Endothelial cell of umbilical vein (primary cell): ENCODE measurements at regions not wholly inside any gene's neighbourhood (a gene's known extent, or its start where the extent isn't known, plus 50 kb on each side); places are given as distances from the start of the nearest gene placed in this dataset.

Experiments used
- BruUV-seq: library from RNA; stranded (reverse); fragments of 400-500 nt; replicated peaks from 2 replicates; lab custom pipeline; 2021; lab: Mats Ljungman, UMichigan
- CTCF ChIA-PET: fragments of 300-600, 350-600 bp; sonication (Branson Sonifier 250); formaldehyde crosslinking; loops from one replicate; lab custom pipeline; 2021; ENCODE audit warnings: antibody characterized with exemption, inconsistent platforms; lab: Charles Lee
- POLR2A ChIA-PET: fragments of 300-600, 350-600 bp; sonication (Branson Sonifier 250); formaldehyde crosslinking; loops from one replicate; lab custom pipeline; 2021; ENCODE audit warnings: antibody characterized with exemption, inconsistent platforms; lab: Charles Lee
- DNase-seq: peaks from one replicate; pipeline ENCODE4 v3.0.0-alpha.2; 2011; ENCODE audit warnings: low read depth, low spot score
- FAIRE-seq: peaks from 2 replicates; lab custom pipeline; 2011; peaks lifted over from hg19 to GRCh38; lab: Jason Lieb, UNC
- H2AFZ ChIP-seq: 2 replicates; pipeline ENCODE4 v1.6.0; 2012; ENCODE audit warnings: low read depth, low read length, control low read depth, inconsistent platforms
- H3K27ac ChIP-seq: 2 replicates; pipeline ENCODE4 v1.5.1; 2011; ENCODE audit warnings: low read depth, mild to moderate bottlenecking, control low read depth, low read length, moderate library complexity; ENCODE audit not compliant: insufficient read depth
- H3K27me3 ChIP-seq, 2 experiments: 2 replicates each; pipeline versions ENCODE4 v1.6.0 to v1.6.1; 2011; ENCODE audit warnings: low read length in 2 of 2, mixed read lengths in 1 of 2; ENCODE audit not compliant: control insufficient read depth in 2 of 2, insufficient read depth in 2 of 2
- H3K36me3 ChIP-seq, 2 experiments: 2 replicates in 1 of 2; 3 replicates in 1 of 2; pipeline ENCODE4 v1.5.1; 2011; ENCODE audit warnings: low read length in 2 of 2, mild to moderate bottlenecking in 1 of 2, moderate library complexity in 1 of 2; ENCODE audit not compliant: control insufficient read depth in 2 of 2, insufficient read depth in 2 of 2; ENCODE audit errors: extremely low read depth in 1 of 2
- H3K4me1 ChIP-seq: 3 replicates; pipeline ENCODE4 v1.5.1; 2011; ENCODE audit warnings: mild to moderate bottlenecking, low read length; ENCODE audit not compliant: control insufficient read depth, insufficient read depth; ENCODE audit errors: extremely low read depth
- H3K4me2 ChIP-seq: 2 replicates; pipeline ENCODE4 v1.6.1; 2011; ENCODE audit warnings: low read length, control low read depth, mixed read lengths; ENCODE audit not compliant: insufficient read depth
- H3K4me3 ChIP-seq, 3 experiments: fragments of 200-600 bp in 1 of 3; sonication (generic), shearing (Covaris generic) in 1 of 3; replicated peaks in 1 of 3; 2 replicates each; pipeline ENCODE4 v1.5.1; 2011 to 2016; ENCODE audit warnings: control low read depth in 3 of 3, low read length in 3 of 3, mild to moderate bottlenecking in 2 of 3, inconsistent platforms in 1 of 3, low read depth in 1 of 3, moderate library complexity in 1 of 3; ENCODE audit not compliant: insufficient read depth in 1 of 3
- H3K79me2 ChIP-seq: 2 replicates; pipeline ENCODE4 v1.6.0; 2012; ENCODE audit warnings: low read length, inconsistent platforms; ENCODE audit not compliant: control insufficient read depth, insufficient read depth
- H3K9ac ChIP-seq: replicated peaks from 2 replicates; pipeline ENCODE3; 2011; ENCODE audit warnings: low read length, control low read depth; ENCODE audit not compliant: insufficient read depth; ENCODE audit errors: extremely low read depth
- H3K9me1 ChIP-seq: replicated peaks from 3 replicates; pipeline ENCODE4 v1.6.0; 2011; ENCODE audit warnings: mild to moderate bottlenecking, low read length; ENCODE audit not compliant: control insufficient read depth, insufficient read depth; ENCODE audit errors: extremely low read depth
- H3K9me3 ChIP-seq: replicated peaks from 2 replicates; pipeline ENCODE4 v1.5.1; 2012; ENCODE audit warnings: low read length, inconsistent platforms; ENCODE audit not compliant: control insufficient read depth, insufficient read depth
- H4K20me1 ChIP-seq: replicated peaks from 2 replicates; pipeline ENCODE3; 2011; ENCODE audit warnings: mild to moderate bottlenecking, low read length; ENCODE audit not compliant: control insufficient read depth, insufficient read depth; ENCODE audit errors: extremely low read depth
- CTCF ChIP-seq, 2 donors: IDR thresholded peaks; 1 replicate in 1 of 2; 2 replicates in 1 of 2; pipeline ENCODE4 v1.5.1; 2011; ENCODE audit warnings: low read length in 2 of 2, mild to moderate bottlenecking in 2 of 2, moderate library complexity in 2 of 2, control low read depth in 1 of 2, inconsistent platforms in 1 of 2, low read depth in 1 of 2; ENCODE audit not compliant: insufficient read depth in 1 of 2; ENCODE audit errors: extremely low read depth in 1 of 2
- EZH2 ChIP-seq: IDR thresholded peaks from 2 replicates; pipeline ENCODE4 v1.6.1; 2012; ENCODE audit warnings: borderline replicate concordance, low read depth, mild to moderate bottlenecking, moderate library complexity, low read length, inconsistent platforms; ENCODE audit not compliant: severe bottlenecking
- FOS ChIP-seq: IDR thresholded peaks from 2 replicates; pipeline ENCODE4 v1.6.1; 2011; ENCODE audit warnings: mild to moderate bottlenecking, low read length, moderate library complexity, borderline replicate concordance; ENCODE audit not compliant: insufficient read depth
- GATA2 ChIP-seq: IDR thresholded peaks from 2 replicates; pipeline ENCODE4 v1.7.0; 2011; ENCODE audit warnings: low read depth, mild to moderate bottlenecking, moderate library complexity, mixed read lengths, low read length; ENCODE audit not compliant: insufficient read length, insufficient read depth
- JUN ChIP-seq: IDR thresholded peaks from 2 replicates; pipeline ENCODE4 v1.6.1; 2011; ENCODE audit warnings: borderline replicate concordance, low read depth; ENCODE audit not compliant: insufficient read length, insufficient read depth
- MAX ChIP-seq: IDR thresholded peaks from 2 replicates; pipeline ENCODE4 v1.6.1; 2011; ENCODE audit not compliant: insufficient read depth, insufficient read length
- MYC ChIP-seq: IDR thresholded peaks from one replicate; pipeline ENCODE4 v1.6.1; 2011; ENCODE audit warnings: mild to moderate bottlenecking, low read depth, low read length
- POLR2A ChIP-seq: IDR thresholded peaks from 2 replicates; pipeline ENCODE4 v1.6.1; 2012; ENCODE audit warnings: low read depth, mild to moderate bottlenecking, control low read depth, low read length
- POLR2AphosphoS5 ChIP-seq: IDR thresholded peaks from 2 replicates; pipeline ENCODE4 v1.6.1; 2012; ENCODE audit warnings: low read depth, mild to moderate bottlenecking, control low read depth, low read length, moderate library complexity; ENCODE audit not compliant: insufficient read depth
- dilution Hi-C: fragments of 300-500 bp; cut with MboI; formaldehyde crosslinking; loops from one replicate; pipeline ENCODE4 v1.15.0; 2019; ENCODE audit warnings: low sequenced_read_pairs; ENCODE audit not compliant: extremely low pct_ligation_motif_present
- intact Hi-C: fragments of 100-400 bp; cut with micrococcal nuclease; formaldehyde crosslinking; loops from one replicate; pipeline ENCODE4 v1.10.0; 2022

- H3K79me2 ChIP-seq = no peaks in the 10 kb centered on the region
- FAIRE-seq (no peak), DNase-seq (peak; percentile 71)
- no peaks in the 10 kb centered on the region for H3K9me3 ChIP-seq
- ChIA-PET POLR2A (interaction anchor here (0.7 to 2.7 kb wide), 4 partner anchors 14 to 190 kb away, joined by 4 to 19 read pairs (median 4); partner anchors contain the start of gene LGR4), CTCF (interaction anchor here (1.0 to 3.6 kb wide), 8 partner anchors 10 to 203 kb away, joined by 3 to 64 read pairs (median 8); no protein-coding TSS in a partner anchor)
- intact Hi-C loops = loop anchor here (1.0 to 5.0 kb wide), 4 partner anchors 68 to 204 kb away; partner anchors contain the start of genes CCDC34 and LGR4
- H3K9ac ChIP-seq = no peak overlapping the region
- no peaks in the 10 kb centered on the region for H4K20me1 ChIP-seq
- no peak overlapping the region for H3K4me3 ChIP-seq
- peaks cover 23% of the 10 kb centered on the region for H3K4me1 ChIP-seq
- peaks cover 8 to 11% of the 10 kb centered on the region in 2 experiments for H3K27me3 ChIP-seq
- TF ChIP-seq MYC (no peak), POLR2AphosphoS5 (no peak), JUN (no peak), GATA2 (no peak), POLR2A (no peak)
- H2AFZ ChIP-seq = no peak overlapping the region
- H3K4me2 ChIP-seq = peak overlapping the region; percentile 50
- H3K36me3 ChIP-seq = no peaks in the 10 kb centered on the region
- H3K9me1 ChIP-seq = no peaks in the 10 kb centered on the region
- BruUV-seq = no TSS peak
- H3K27ac ChIP-seq = peak overlapping the region; percentile 56
- dilution Hi-C loops = no loop called here
These were observed 80.2 kb downstream of the CCDC34 start for GRCh38 chr11:27282806-27283205.

- Histone ChIP-seq H3K9ac (peak overlapping the region; percentile 10), H3K4me2 (peak overlapping the region; percentile 64)
- CTCF ChIA-PET = interaction anchor here (0.6 to 3.6 kb wide), 11 partner anchors 11 to 998 kb away, joined by 3 to 64 read pairs (median 6); no protein-coding TSS in a partner anchor
These were observed 81.0 kb downstream of the CCDC34 start for GRCh38 chr11:27281740-27282590.

More at GRCh38 chr11:27281740-27282590, 81.0 kb downstream of the CCDC34 start:
- no peak overlapping the region for H3K4me3 ChIP-seq
- POLR2A ChIA-PET = interaction anchor here (0.7 to 2.7 kb wide), 4 partner anchors 14 to 191 kb away, joined by 4 to 19 read pairs (median 4); partner anchors contain the start of gene LGR4
- intact Hi-C loops = loop anchor here (1.0 to 5.0 kb wide), 4 partner anchors 67 to 205 kb away; partner anchors contain the start of genes CCDC34 and LGR4
- no peak for TF ChIP-seq EZH2
- TF ChIP-seq MAX = no peak
- TF ChIP-seq CTCF (IDR thresholded peaks at IDR 0.05; ENCODE audit: extremely low read depth in 1 of 2, insufficient read depth in 1 of 2, low read depth in 1 of 2, low read length in 2 of 2) = no peak
- peak; percentile 90 for TF ChIP-seq POLR2A
- TF ChIP-seq GATA2 = peak; percentile 90
- TF ChIP-seq JUN = peak; percentile 36
- no peak for TF ChIP-seq MYC
- peak; percentile 98 for TF ChIP-seq POLR2AphosphoS5
- peak; percentile 60 for TF ChIP-seq FOS
- no peaks in the 10 kb centered on the region for H3K9me1 ChIP-seq
- peaks cover 23% of the 10 kb centered on the region for H3K4me1 ChIP-seq
- no TSS peak for BruUV-seq
- H2AFZ ChIP-seq = peak overlapping the region; percentile 11
- FAIRE-seq (peak; percentile 91), DNase-seq (peak; percentile 99)
- H3K27me3 ChIP-seq = peaks cover 13 to 17% of the 10 kb centered on the region in 2 experiments
- dilution Hi-C loops = no loop called here
- peak overlapping the region; percentile 56 for H3K27ac ChIP-seq
- H3K9me3 ChIP-seq = no peaks in the 10 kb centered on the region
- no peaks in the 10 kb centered on the region for H4K20me1 ChIP-seq
- no peaks in the 10 kb centered on the region for H3K79me2 ChIP-seq
- H3K36me3 ChIP-seq = no peaks in the 10 kb centered on the region
